ENCODE measurements at regions not wholly inside any gene's neighbourhood (a gene's known extent, or its start where the extent isn't known, plus 50 kb on each side); places are given as distances from the start of the nearest gene placed in this dataset.

GRCh38 chr9:107989099-107989498 is 499.5 kb upstream of the KLF4 start:
- ATAC-seq: no peak
- POLR2A ChIA-PET: no interaction called here
- no peaks in the 10 kb centered on the region for H3K36me3 Mint-ChIP-seq
- H3K27ac Mint-ChIP-seq: no peak overlapping the region
- no peaks in the 10 kb centered on the region for H3K4me1 Mint-ChIP-seq
- peaks cover 0 to 8% (median 0%) of the 10 kb centered on the region in 9 donors for H3K9me3 Mint-ChIP-seq
- peaks cover 0 to 4% (median 0%) of the 10 kb centered on the region in 5 donors for H3K27me3 Mint-ChIP-seq
- H3K4me3 Mint-ChIP-seq: no peak overlapping the region
- no peak for DNase-seq

- no peak for DNase-seq
- ATAC-seq: no peak
- H3K4me3 Mint-ChIP-seq: no peak overlapping the region
- H3K27me3 Mint-ChIP-seq: peaks cover 0 to 4% (median 0%) of the 10 kb centered on the region in 5 donors
- H3K36me3 Mint-ChIP-seq: no peaks in the 10 kb centered on the region
- no peaks in the 10 kb centered on the region for H3K4me1 Mint-ChIP-seq
- POLR2A ChIA-PET: no interaction called here
- H3K9me3 Mint-ChIP-seq: peaks cover 0 to 8% (median 1%) of the 10 kb centered on the region in 9 donors
- H3K27ac Mint-ChIP-seq: no peak overlapping the region
Observed at GRCh38 chr9:107984956-107985355, 495.4 kb upstream of the KLF4 start.

GRCh38 chr9:107983762-107984161 is 494.2 kb upstream of the KLF4 start:
- Mint-ChIP-seq H3K36me3 (no peaks in the 10 kb centered on the region), H3K4me1 (no peaks in the 10 kb centered on the region), H3K9me3 (peaks cover 0 to 8% (median 1%) of the 10 kb centered on the region in 9 donors), H3K27me3 (peaks cover 0 to 4% (median 0%) of the 10 kb centered on the region in 5 donors), H3K27ac (no peak overlapping the region), H3K4me3 (no peak overlapping the region)
- POLR2A ChIA-PET: no interaction called here
- no peak for ATAC-seq
- DNase-seq: no peak

DNA sequence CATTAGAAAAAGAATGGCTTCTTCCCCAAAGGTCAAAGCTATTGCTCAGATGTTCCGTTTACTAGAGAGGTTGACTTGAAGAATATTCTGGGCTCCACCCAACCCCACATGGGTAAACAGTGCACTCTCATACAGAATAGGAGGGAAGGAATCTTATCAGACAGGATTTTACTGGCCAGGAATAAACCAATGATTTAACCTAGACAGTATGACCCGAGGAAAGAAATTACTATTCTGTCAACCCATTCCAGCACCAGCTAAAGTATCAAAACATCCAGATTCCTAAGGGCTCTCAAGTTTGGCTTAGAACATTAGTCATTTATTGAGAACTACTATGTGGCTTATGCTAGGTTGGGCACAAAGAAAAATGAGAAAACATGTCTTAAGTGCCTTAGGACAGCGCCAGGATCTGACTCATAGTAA is 493.6 kb upstream of the KLF4 start:
- Mint-ChIP-seq H3K4me1 (no peaks in the 10 kb centered on the region), H3K9me3 (peaks cover 0 to 8% (median 1%) of the 10 kb centered on the region in 9 donors), H3K4me3 (no peak overlapping the region), H3K27ac (no peak overlapping the region), H3K27me3 (peaks cover 0 to 4% (median 0%) of the 10 kb centered on the region in 5 donors), H3K36me3 (no peaks in the 10 kb centered on the region)
- ATAC-seq (no peak), DNase-seq (no peak)
- POLR2A ChIA-PET: no interaction called here

DNA sequence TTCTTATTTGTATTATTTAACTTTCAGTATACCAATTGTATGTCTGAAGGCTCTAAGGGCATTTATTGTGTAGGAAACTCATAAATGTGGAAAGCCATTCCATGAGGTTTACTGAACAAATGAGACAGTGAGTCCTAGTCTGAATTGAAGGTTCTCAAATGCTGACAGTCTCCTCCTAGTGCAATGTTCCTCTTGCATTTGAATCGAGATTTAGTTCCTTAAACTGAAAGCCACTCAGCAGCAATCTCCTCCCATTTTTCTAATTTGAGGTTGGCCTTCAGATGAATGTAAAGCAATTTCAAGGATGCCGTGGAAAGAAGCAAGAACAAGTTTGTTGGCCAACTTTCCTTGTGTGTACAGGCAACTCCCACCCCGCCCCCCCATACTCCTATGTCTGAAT is 493.2 kb upstream of the KLF4 start:
- Mint-ChIP-seq H3K36me3 (no peaks in the 10 kb centered on the region), H3K4me3 (no peak overlapping the region), H3K27ac (no peak overlapping the region), H3K9me3 (peaks cover 0 to 8% (median 1%) of the 10 kb centered on the region in 9 donors), H3K4me1 (no peaks in the 10 kb centered on the region), H3K27me3 (peaks cover 0 to 4% (median 0%) of the 10 kb centered on the region in 5 donors)
- ATAC-seq (no peak), DNase-seq (no peak)
- POLR2A ChIA-PET: no interaction called here

DNA sequence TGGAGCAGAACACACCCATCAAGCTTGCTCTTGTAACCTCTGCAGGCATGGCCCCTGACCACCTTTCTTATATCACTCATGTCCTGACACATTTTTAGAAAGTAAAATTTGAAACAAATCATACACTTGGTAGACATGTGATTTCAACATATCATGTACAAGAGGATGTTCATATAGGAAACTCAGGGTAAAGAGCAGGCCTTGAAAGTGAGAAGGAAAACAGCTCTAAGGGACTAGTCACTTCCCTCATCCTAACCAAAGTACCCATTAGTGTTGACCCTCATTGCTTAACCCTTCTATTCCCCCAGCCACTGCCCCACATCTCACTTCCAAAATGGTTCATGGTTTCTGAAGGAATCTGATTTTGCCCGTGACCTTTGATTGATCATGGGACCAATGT is 492.4 kb upstream of the KLF4 start:
- H3K9me3 Mint-ChIP-seq: peaks cover 0 to 8% (median 1%) of the 10 kb centered on the region in 9 donors
- H3K4me1 Mint-ChIP-seq: no peaks in the 10 kb centered on the region
- DNase-seq (no peak), ATAC-seq (no peak)
- POLR2A ChIA-PET: no interaction called here
- peaks cover 0 to 4% (median 0%) of the 10 kb centered on the region in 5 donors for H3K27me3 Mint-ChIP-seq
- H3K4me3 Mint-ChIP-seq: no peak overlapping the region
- no peak overlapping the region for H3K27ac Mint-ChIP-seq
- H3K36me3 Mint-ChIP-seq: no peaks in the 10 kb centered on the region

DNA sequence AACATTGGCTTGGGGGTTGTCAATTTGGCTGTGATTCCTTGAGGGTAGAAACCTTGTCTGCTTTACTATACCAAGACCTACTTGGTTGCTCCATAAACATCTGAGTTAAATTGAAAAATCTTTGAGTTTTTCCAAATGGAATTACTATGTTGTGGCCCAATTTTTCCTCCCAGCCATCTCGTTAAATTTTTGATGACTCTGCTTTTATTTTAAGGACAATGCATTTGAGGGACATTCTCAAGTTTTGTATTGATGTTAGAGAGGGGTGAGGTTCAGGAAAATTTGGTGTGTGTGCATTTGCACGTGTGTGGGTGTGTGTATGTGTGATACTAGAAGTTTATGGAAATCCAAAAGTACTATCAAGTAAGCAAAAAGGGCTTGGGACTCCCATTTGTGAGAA is 491.4 kb upstream of the KLF4 start:
- no peaks in the 10 kb centered on the region for H3K36me3 Mint-ChIP-seq
- peaks cover 0 to 13% (median 1%) of the 10 kb centered on the region in 9 donors for H3K9me3 Mint-ChIP-seq
- no peak overlapping the region for H3K27ac Mint-ChIP-seq
- H3K4me1 Mint-ChIP-seq: no peaks in the 10 kb centered on the region
- no peak for ATAC-seq
- no peak for DNase-seq
- H3K27me3 Mint-ChIP-seq: peaks cover 0 to 6% (median 0%) of the 10 kb centered on the region in 5 donors
- no peak overlapping the region for H3K4me3 Mint-ChIP-seq
- POLR2A ChIA-PET: no interaction called here

GRCh38 chr9:107976767-107977166 is 487.2 kb upstream of the KLF4 start:
- ATAC-seq: no peak
- Mint-ChIP-seq H3K4me1 (no peaks in the 10 kb centered on the region), H3K27ac (no peak overlapping the region)

GRCh38 chr9:107975426-107976010 is 485.9 kb upstream of the KLF4 start:
- Mint-ChIP-seq H3K27ac (no peak overlapping the region), H3K4me3 (no peak overlapping the region), H3K4me1 (no peaks in the 10 kb centered on the region), H3K9me3 (peaks cover 0 to 23% (median 4%) of the 10 kb centered on the region in 9 donors), H3K27me3 (peaks cover 0 to 9% (median 5%) of the 10 kb centered on the region in 5 donors), H3K36me3 (no peaks in the 10 kb centered on the region)
- POLR2A ChIA-PET: no interaction called here
- ATAC-seq (no peak), DNase-seq (no peak)

More at GRCh38 chr9:107976767-107977166, 487.2 kb upstream of the KLF4 start:
- Mint-ChIP-seq H3K4me3 (no peak overlapping the region), H3K27me3 (peaks cover 0 to 9% (median 5%) of the 10 kb centered on the region in 5 donors), H3K36me3 (no peaks in the 10 kb centered on the region), H3K9me3 (peaks cover 0 to 23% (median 4%) of the 10 kb centered on the region in 9 donors)
- POLR2A ChIA-PET: no interaction called here
- no peak for DNase-seq

DNA sequence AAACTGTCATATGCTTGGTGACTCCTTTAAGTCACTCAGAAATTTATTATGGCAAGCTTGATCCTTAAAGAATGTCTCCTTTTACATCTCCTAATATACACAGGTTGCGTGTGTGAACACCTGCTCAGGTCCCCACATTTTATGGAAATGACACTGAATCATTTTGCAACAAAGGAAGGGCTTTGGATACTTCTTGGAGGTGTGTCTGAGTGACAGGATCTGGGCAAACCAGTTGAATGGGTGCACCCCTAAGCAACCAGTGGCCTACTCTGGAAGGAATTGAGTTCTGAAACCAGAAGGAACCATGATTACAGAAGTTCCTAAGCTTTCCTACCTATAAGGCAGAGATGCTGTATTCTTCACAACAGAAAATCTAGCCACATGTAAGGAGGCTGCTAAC is 483.9 kb upstream of the KLF4 start:
- Mint-ChIP-seq H3K27ac (no peak overlapping the region), H3K4me1 (no peaks in the 10 kb centered on the region), H3K4me3 (no peak overlapping the region), H3K27me3 (peaks cover 0 to 9% (median 5%) of the 10 kb centered on the region in 5 donors), H3K36me3 (no peaks in the 10 kb centered on the region), H3K9me3 (peaks cover 0 to 23% (median 4%) of the 10 kb centered on the region in 9 donors)
- DNase-seq: no peak
- POLR2A ChIA-PET: no interaction called here
- no peak for ATAC-seq

DNA sequence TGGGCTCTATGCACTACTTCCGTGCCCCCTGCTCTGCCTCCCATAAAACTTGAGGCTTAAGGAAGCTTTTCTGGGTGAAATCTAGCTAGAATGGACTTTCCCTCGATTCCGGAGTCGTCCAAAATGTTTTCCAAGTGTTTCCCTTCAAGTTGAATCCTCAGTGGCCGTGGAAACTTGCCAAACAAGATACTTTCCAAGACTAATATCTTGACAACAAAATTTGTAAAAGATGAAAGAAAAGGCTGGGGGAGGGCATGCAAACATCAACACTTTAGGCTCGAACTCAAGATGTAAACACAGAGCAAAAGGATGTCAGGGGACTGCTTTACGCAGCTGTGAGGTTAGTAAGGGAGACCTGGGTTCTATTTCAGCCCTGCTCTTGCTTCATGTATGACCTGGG is 482.8 kb upstream of the KLF4 start:
- H3K9me3 Mint-ChIP-seq: peaks cover 0 to 23% (median 4%) of the 10 kb centered on the region in 9 donors
- ATAC-seq (no peak), DNase-seq (no peak)
- H3K27me3 Mint-ChIP-seq: peaks cover 0 to 9% (median 5%) of the 10 kb centered on the region in 5 donors
- H3K4me1 Mint-ChIP-seq: no peaks in the 10 kb centered on the region
- H3K36me3 Mint-ChIP-seq: no peaks in the 10 kb centered on the region
- no peak overlapping the region for H3K27ac Mint-ChIP-seq
- no peak overlapping the region for H3K4me3 Mint-ChIP-seq
- POLR2A ChIA-PET: no interaction called here

DNA sequence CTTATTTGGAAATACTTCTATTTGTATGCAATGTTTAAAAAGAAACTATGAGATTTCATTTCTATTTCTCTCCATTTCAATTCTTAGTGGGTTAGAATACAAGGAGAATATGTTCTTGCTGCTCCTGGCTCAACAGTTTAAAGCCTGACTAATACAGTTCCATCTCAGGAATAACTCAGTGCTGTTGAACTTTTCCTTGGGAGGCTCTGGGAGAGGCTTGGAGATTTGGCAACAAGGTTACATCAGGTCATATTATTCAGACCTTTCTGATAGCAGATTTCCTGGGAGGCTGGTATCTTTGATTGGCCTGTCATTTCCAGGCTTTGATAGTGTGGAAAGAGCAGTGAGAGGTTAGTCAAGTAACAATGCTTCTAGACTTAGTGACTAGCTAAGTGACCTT is 481.7 kb upstream of the KLF4 start:
- H3K27ac Mint-ChIP-seq: no peak overlapping the region
- POLR2A ChIA-PET: no interaction called here
- DNase-seq (no peak), ATAC-seq (no peak)
- H3K36me3 Mint-ChIP-seq: no peaks in the 10 kb centered on the region
- no peak overlapping the region for H3K4me3 Mint-ChIP-seq
- H3K9me3 Mint-ChIP-seq: peaks cover 0 to 21% (median 4%) of the 10 kb centered on the region in 9 donors
- H3K27me3 Mint-ChIP-seq: peaks cover 0 to 9% (median 3%) of the 10 kb centered on the region in 5 donors
- H3K4me1 Mint-ChIP-seq: no peaks in the 10 kb centered on the region

- Mint-ChIP-seq H3K4me1 (no peaks in the 10 kb centered on the region), H3K9me3 (peaks cover 0 to 16% (median 4%) of the 10 kb centered on the region in 9 donors), H3K27me3 (peaks cover 0 to 8% (median 2%) of the 10 kb centered on the region in 5 donors), H3K4me3 (no peak overlapping the region), H3K36me3 (no peaks in the 10 kb centered on the region), H3K27ac (no peak overlapping the region)
- no peak for DNase-seq
- no peak for ATAC-seq
- POLR2A ChIA-PET: no interaction called here
Observed at GRCh38 chr9:107970726-107971125, 481.2 kb upstream of the KLF4 start.

GRCh38 chr9:107969727-107970126 is 480.2 kb upstream of the KLF4 start:
- ATAC-seq (no peak), DNase-seq (no peak)
- H3K9me3 Mint-ChIP-seq: peaks cover 0 to 10% (median 2%) of the 10 kb centered on the region in 9 donors
- POLR2A ChIA-PET: no interaction called here
- H3K27me3 Mint-ChIP-seq: peaks cover 0 to 3% (median 0%) of the 10 kb centered on the region in 5 donors
- H3K27ac Mint-ChIP-seq: no peak overlapping the region
- no peak overlapping the region for H3K4me3 Mint-ChIP-seq
- H3K36me3 Mint-ChIP-seq: no peaks in the 10 kb centered on the region
- no peaks in the 10 kb centered on the region for H3K4me1 Mint-ChIP-seq
